Fibroblast of peridontal ligament (primary cell): ENCODE measurements at regions not wholly inside any gene's neighbourhood (a gene's known extent, or its start where the extent isn't known, plus 50 kb on each side); places are given as distances from the start of the nearest gene placed in this dataset.
A peak's percentile ranks its signal among the peaks of the same experiment; 100 is the strongest.

Experiments used
- DNase-seq: peaks from one replicate; pipeline ENCODE4 v3.0.0-alpha.2; 2010; ENCODE audit errors: extremely low read depth

GRCh38 chr13:94968757-94969086, 256.4 kb upstream of the SOX21 start:
- peak; percentile 7 for DNase-seq

- DNase-seq: no peak
These were observed 255.9 kb upstream of the SOX21 start for GRCh38 chr13:94968040-94968756.

DNA sequence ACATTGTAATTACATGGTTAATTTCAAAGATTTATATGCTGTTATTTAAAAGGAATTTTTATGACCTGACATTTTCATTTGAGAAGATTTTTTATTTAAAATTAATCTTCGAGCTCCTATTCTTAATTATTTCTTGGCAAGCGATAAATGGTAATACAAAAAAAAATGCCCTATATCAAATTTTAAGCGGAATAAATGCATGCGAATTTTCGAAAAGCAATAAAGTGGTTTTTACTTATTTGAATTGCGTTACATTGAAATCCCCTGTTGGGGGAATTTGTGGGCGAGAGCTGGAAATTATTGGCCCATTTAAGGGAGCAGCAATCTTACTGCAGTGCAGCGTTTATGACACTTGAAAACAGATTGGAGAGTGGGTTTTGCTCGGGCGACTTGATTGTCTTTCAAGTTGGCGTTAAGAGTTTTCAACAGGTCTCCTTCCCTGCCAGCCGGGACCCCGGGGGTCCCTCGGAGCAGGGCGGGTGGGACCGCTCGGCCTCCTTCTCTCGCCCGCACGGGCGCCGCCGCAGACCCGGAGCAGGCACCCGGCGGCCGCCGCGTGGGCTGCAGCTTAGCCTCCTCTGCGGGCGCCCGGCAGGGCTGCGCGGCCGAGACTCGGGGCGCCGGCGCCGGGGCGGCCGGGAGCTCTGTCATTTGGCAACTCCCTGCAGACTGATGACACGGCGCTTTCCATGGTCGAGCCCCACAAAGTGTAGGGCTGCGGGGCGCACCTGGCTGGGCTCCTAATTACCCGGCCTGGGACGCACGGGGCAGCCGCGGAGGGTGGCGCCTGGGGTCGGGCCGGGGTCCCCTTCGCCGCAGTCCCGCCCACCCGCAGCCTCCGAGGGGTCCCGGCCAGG, 255.1 kb upstream of the SOX21 start:
- DNase-seq: peak; percentile 5

GRCh38 chr13:94966422-94966955, 254.1 kb upstream of the SOX21 start:
- no peak for DNase-seq

DNA sequence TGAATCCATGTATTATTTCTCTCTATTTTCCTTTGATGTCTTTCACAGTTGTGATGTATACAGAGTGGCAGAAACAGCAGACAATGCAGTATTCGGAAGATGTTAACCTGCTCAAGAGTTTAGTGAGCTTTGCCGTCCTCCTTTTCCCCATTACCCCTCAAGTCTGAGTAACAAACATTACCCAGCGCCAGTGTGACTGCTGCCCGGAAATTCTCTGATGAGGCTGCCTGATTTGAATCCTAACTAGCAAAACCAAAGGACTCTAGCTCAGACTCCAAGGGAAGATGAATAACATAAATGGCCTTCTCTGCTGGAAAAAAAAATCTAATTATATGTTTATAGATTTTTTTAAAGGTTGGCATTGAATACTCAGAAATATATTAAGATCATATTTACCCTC, 247.3 kb upstream of the SOX21 start:
- DNase-seq: no peak

GRCh38 chr13:94956417-94957110, 244.2 kb upstream of the SOX21 start:
- DNase-seq: no peak

DNA sequence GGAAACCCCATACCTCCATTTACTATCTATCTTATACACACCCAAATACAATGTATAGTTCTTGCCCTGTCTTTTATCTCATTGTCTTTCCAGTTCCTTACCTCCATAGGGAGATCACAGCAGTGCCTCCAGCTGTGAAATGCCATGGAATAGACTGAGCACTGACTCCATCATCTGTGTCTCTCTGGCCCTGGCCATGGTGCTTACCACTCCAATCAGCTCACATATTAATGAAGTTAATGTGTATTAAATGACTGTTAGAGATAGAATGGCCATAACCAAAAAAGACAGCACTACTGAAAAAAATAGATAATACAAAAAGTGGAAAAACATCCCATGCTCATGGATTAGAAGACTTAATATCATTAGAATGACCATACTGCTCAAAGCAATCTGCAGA, 240.4 kb upstream of the SOX21 start:
- DNase-seq: no peak

GRCh38 chr13:94950303-94950702, 238.0 kb upstream of the SOX21 start:
- no peak for DNase-seq

DNA sequence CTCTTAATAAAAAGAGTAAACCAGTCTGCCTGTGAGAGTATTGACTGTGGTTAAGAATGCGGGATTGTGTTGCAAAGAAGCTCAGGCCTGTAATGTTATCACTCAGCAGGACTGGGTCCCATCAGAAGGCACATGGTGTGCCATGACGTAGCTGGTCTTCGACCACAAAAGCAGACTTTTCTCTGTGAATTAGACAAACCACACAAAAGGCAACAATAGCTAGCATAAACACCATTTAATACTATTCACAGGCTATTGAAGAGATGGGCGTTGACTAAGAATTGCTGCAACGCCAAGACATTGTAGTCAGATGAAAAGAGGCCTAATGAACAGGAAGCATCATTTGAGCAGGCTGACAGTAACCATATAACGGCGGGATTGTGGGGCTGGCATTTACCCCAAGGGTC, 235.6 kb upstream of the SOX21 start:
- no peak for DNase-seq

DNA sequence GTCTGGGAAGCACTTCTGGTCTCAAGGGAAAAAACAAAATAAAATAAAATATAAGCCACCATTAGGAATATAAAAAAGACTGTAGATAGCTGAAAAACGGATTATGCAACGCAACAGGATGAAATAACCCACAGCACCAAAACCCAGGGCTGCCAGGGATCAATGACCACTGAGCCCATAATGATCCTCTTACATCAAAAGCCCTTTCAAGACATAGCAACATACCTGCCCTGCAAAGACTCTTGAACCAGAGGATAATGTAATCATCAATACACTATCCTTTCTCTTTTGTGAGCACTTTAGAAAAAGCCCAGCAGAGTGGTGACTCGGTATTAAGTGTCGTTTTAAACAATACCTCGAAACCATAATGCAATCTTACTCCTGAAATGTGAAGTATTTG, 235.0 kb upstream of the SOX21 start:
- DNase-seq: no peak

- DNase-seq: no peak
These were observed 233.7 kb upstream of the SOX21 start for GRCh38 chr13:94946039-94946438.

- DNase-seq: no peak
These were observed 225.8 kb upstream of the SOX21 start for GRCh38 chr13:94938124-94938523.

- DNase-seq: no peak
These were observed 224.3 kb upstream of the SOX21 start for GRCh38 chr13:94936633-94937032.

- DNase-seq: no peak
These were observed 221.6 kb upstream of the SOX21 start for GRCh38 chr13:94933936-94934335.

DNA sequence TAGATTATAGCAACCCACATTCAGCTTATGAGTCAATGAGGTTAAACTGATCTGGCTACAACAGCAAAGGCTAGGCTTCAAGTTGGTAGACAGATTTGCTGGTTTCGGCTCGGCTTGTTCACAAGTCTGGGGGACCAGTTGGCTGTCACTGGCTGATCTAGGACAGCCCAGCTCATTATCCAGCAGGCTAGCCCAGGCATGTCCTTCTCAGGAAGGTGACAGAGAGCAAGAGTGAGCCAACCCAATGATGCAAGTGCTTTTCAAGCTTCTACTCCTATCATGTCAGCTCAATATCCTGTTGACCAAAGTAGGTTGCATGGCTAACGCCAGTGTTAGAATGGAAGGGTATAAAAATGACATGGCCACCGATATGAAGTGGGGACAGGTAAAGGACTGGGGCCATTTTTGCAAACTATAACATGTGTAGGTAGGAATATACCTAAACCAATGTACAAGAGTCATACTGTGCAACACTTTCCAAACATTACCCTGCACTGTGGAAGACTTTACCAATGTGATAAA, 220.9 kb upstream of the SOX21 start:
- DNase-seq: no peak

- no peak for DNase-seq
These were observed 215.9 kb upstream of the SOX21 start for GRCh38 chr13:94928127-94928775.

GRCh38 chr13:94925263-94925662, 212.9 kb upstream of the SOX21 start:
- no peak for DNase-seq

DNA sequence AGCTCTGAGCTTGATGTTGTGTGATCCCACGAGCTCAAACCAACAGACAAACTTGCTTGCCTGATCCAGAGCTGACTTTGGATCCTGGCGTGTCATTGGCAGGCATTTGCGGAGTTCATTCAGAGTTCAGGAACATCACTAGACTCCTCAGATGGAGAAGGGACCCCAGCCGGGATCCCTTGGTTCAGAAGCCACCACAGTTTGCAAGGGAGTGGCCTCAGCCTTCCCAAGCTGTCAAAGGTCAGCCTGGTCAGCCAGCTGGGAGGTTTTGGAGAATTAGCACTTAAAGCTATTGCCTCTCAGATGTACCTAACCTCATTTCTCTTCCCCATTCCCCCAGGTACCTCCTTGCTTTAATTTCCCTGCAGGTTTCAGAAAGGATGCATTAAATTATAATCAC, 208.8 kb upstream of the SOX21 start:
- DNase-seq: no peak

DNA sequence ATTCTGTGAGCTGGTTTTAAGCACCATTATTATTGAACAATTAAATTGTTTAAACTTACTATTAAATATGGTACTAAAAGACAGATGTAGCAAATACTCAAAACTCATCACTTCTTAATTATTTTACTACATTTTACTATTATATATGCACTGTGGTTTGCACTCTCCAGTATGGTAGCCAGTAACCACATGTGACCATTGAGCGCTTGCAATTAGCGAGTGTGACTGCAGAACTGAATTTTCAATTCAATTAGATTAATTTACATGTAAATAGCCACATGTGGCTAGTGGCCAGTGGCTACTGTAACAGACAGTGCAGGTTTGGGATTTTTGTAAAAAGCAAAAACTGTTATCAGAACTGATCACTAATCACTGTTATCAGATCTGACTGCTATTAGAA, 208.2 kb upstream of the SOX21 start:
- no peak for DNase-seq

DNA sequence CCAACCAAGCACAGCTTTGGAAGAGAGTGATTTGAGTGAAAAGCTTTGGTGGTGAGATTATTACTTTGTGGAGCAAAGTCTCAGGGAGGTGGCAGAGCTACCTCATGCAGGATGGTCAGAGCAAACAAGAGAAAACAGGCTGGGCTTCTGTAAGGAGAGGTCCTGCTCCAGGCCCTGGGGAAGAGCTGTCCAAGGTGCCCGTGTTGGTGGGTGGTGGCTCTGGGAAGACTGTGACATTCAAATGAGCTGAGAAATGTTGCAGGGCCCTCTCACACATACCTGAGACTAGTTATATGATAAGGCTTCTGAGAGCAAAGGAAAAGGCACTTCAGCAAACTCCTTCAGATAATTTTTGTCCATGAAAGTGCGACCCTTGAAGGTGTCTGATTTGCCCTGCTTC, 205.5 kb upstream of the SOX21 start:
- no peak for DNase-seq

- DNase-seq: no peak
These were observed 202.6 kb upstream of the SOX21 start for GRCh38 chr13:94914895-94915294.

DNA sequence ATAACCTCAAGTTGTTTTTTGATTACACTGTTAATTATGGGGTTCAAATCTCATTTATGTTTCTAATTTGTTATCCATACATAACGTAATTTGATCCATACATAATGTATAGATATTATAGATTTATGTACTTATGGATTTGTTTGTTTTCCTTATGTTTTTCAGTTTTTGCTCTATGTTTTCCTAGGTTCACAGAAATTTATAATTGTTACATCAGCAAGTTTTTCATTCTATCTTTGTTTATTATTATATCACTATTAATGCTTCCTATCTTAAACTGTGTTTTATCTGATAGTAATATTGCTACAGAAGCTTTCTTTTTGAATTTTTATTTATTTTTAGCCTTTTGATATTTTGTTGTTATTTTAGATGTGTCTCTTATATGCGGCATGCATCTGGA, 194.3 kb upstream of the SOX21 start:
- no peak for DNase-seq
